Mesendoderm (in vitro differentiated cells): ENCODE measurements at regions not wholly inside any gene's neighbourhood (a gene's known extent, or its start where the extent isn't known, plus 50 kb on each side); places are given as distances from the start of the nearest gene placed in this dataset.

Experiments used
- DNase-seq: peaks from one replicate; pipeline ENCODE4 v3.0.0; 2013
- H2AK5ac ChIP-seq: 2 replicates; pipeline ENCODE4 v1.6.1; 2013; ENCODE audit warnings: low read length, inconsistent platforms
- H2BK120ac ChIP-seq: 2 replicates; pipeline ENCODE4 v1.6.1; 2013; ENCODE audit warnings: low read depth, mild to moderate bottlenecking, low read length, moderate library complexity, mixed read lengths
- H2BK15ac ChIP-seq: replicated peaks from 2 replicates; pipeline ENCODE4 v1.6.1; 2013; ENCODE audit warnings: low read depth, mild to moderate bottlenecking, moderate library complexity
- H2BK5ac ChIP-seq: 2 replicates; pipeline ENCODE4 v1.6.1; 2013; ENCODE audit warnings: low read length, inconsistent platforms
- H3K18ac ChIP-seq: 2 replicates; pipeline ENCODE4 v1.6.1; 2013; ENCODE audit warnings: mild to moderate bottlenecking, low read length, mixed read lengths
- H3K23ac ChIP-seq: one replicate; pipeline ENCODE4 v1.6.1; 2013; ENCODE audit warnings: low read length
- H3K27ac ChIP-seq: 2 replicates; pipeline ENCODE4 v1.5.1; 2013; ENCODE audit warnings: low read depth, mild to moderate bottlenecking, inconsistent platforms, low read length, moderate library complexity
- H3K27me3 ChIP-seq: 2 replicates; pipeline ENCODE4 v1.6.1; 2013; ENCODE audit warnings: low read length, control low read depth, mild to moderate bottlenecking, inconsistent platforms; ENCODE audit not compliant: insufficient read depth, poor library complexity
- H3K36me3 ChIP-seq: 2 replicates; pipeline ENCODE4 v1.6.1; 2013; ENCODE audit warnings: low read length, inconsistent platforms; ENCODE audit not compliant: control insufficient read depth, insufficient read depth
- H3K4ac ChIP-seq: one replicate; pipeline ENCODE4 v1.6.1; 2013; ENCODE audit warnings: low read depth, mild to moderate bottlenecking, low read length, moderate library complexity
- H3K4me1 ChIP-seq: 2 replicates; pipeline ENCODE4 v1.6.1; 2013; ENCODE audit warnings: low read depth, low read length, inconsistent platforms; ENCODE audit not compliant: control insufficient read depth
- H3K4me2 ChIP-seq: 2 replicates; pipeline ENCODE4 v1.6.1; 2013; ENCODE audit warnings: low read length
- H3K4me3 ChIP-seq: 2 replicates; pipeline ENCODE4 v1.5.1; 2013; ENCODE audit warnings: mild to moderate bottlenecking, low read length
- H3K56ac ChIP-seq: one replicate; pipeline ENCODE4 v1.6.1; 2013; ENCODE audit warnings: low read length
- H3K79me1 ChIP-seq: 2 replicates; pipeline ENCODE4 v1.6.1; 2013; ENCODE audit warnings: low read length, inconsistent platforms
- H3K79me2 ChIP-seq: 2 replicates; pipeline ENCODE4 v1.6.1; 2013; ENCODE audit warnings: mild to moderate bottlenecking, low read length; ENCODE audit not compliant: control insufficient read depth, insufficient read depth
- H3K9ac ChIP-seq: 2 replicates; pipeline ENCODE4 v1.6.1; 2013; ENCODE audit warnings: low read length, inconsistent platforms
- H4K5ac ChIP-seq: one replicate; pipeline ENCODE4 v1.6.1; 2013; ENCODE audit warnings: low read length
- H4K8ac ChIP-seq: one replicate; pipeline ENCODE4 v1.6.1; 2013; ENCODE audit warnings: low read depth, mild to moderate bottlenecking, control low read depth, low read length, moderate library complexity
- WGBS: extraction: QIAGEN DNeasy Blood & Tissue Kit; methylation state at CpG from one replicate; pipeline ENCODE4 v1.1.7; 2013; ENCODE audit warnings: low lambda C conversion rate, missing lambda C conversion rate; ENCODE audit not compliant: insufficient coverage; ENCODE audit errors: extremely low coverage; 5-methylcytosine and 5-hydroxymethylcytosine counted together

- Histone ChIP-seq H2BK120ac (no peak overlapping the region), H3K56ac (no peak overlapping the region), H3K4me3 (no peak overlapping the region), H2AK5ac (no peak overlapping the region), H3K79me1 (no peaks in the 10 kb centered on the region), H3K4me1 (peaks cover 2% of the 10 kb centered on the region), H3K27me3 (no peaks in the 10 kb centered on the region), H2BK15ac (no peak overlapping the region), H3K18ac (no peak overlapping the region), H2BK5ac (no peak overlapping the region), H3K4me2 (no peak overlapping the region), H3K36me3 (no peaks in the 10 kb centered on the region), H4K5ac (no peak overlapping the region), H3K23ac (no peak overlapping the region), H3K4ac (no peak overlapping the region), H3K27ac (no peak overlapping the region), H3K9ac (no peak overlapping the region), H4K8ac (no peak overlapping the region), H3K79me2 (no peaks in the 10 kb centered on the region)
- no peak for DNase-seq
- no CpG with 5 or more reads among the region's 3 CpGs for WGBS
Measured at GRCh38 chr17:71110326-71110725, 941.0 kb downstream of the KCNJ2 start.

- Histone ChIP-seq H3K4me1 (peaks cover 2% of the 10 kb centered on the region), H4K8ac (no peak overlapping the region), H3K9ac (no peak overlapping the region), H3K27ac (no peak overlapping the region), H3K36me3 (no peaks in the 10 kb centered on the region), H3K18ac (no peak overlapping the region), H3K56ac (no peak overlapping the region), H3K27me3 (no peaks in the 10 kb centered on the region), H2BK15ac (no peak overlapping the region), H3K79me2 (no peaks in the 10 kb centered on the region), H2AK5ac (no peak overlapping the region), H3K4ac (no peak overlapping the region), H2BK5ac (no peak overlapping the region), H2BK120ac (no peak overlapping the region), H3K4me2 (no peak overlapping the region), H4K5ac (no peak overlapping the region), H3K23ac (no peak overlapping the region), H3K79me1 (no peaks in the 10 kb centered on the region), H3K4me3 (no peak overlapping the region)
- no peak for DNase-seq
- no CpG with 5 or more reads among the region's 2 CpGs for WGBS
Measured at GRCh38 chr17:71111460-71111859, 942.1 kb downstream of the KCNJ2 start.

GRCh38 chr17:71111934-71112333 is 942.6 kb downstream of the KCNJ2 start:
- Histone ChIP-seq H3K23ac (no peak overlapping the region), H3K4me1 (peaks cover 2% of the 10 kb centered on the region), H3K79me2 (no peaks in the 10 kb centered on the region), H3K36me3 (no peaks in the 10 kb centered on the region), H3K4me2 (no peak overlapping the region), H4K8ac (no peak overlapping the region), H2BK15ac (no peak overlapping the region), H4K5ac (no peak overlapping the region), H3K4me3 (no peak overlapping the region), H3K18ac (no peak overlapping the region), H3K4ac (no peak overlapping the region), H3K9ac (no peak overlapping the region), H2BK5ac (no peak overlapping the region), H2BK120ac (no peak overlapping the region), H3K27ac (no peak overlapping the region), H3K27me3 (no peaks in the 10 kb centered on the region), H3K79me1 (no peaks in the 10 kb centered on the region), H2AK5ac (no peak overlapping the region), H3K56ac (no peak overlapping the region)
- no peak for DNase-seq
- WGBS, result no CpG with 5 or more reads among the region's 2 CpGs

GRCh38 chr17:71113347-71113746 is 944.0 kb downstream of the KCNJ2 start:
- DNase-seq, result peak; percentile 29
- Histone ChIP-seq H3K23ac (no peak overlapping the region), H3K18ac (no peak overlapping the region), H3K36me3 (no peaks in the 10 kb centered on the region), H3K4me1 (peaks cover 2% of the 10 kb centered on the region), H3K56ac (peak overlapping the region; percentile 6), H2BK5ac (no peak overlapping the region), H3K27ac (no peak overlapping the region), H3K79me2 (no peaks in the 10 kb centered on the region), H4K5ac (no peak overlapping the region), H3K79me1 (no peaks in the 10 kb centered on the region), H3K27me3 (no peaks in the 10 kb centered on the region), H3K9ac (no peak overlapping the region), H2AK5ac (no peak overlapping the region), H2BK120ac (no peak overlapping the region), H4K8ac (no peak overlapping the region), H2BK15ac (no peak overlapping the region), H3K4me3 (no peak overlapping the region), H3K4me2 (no peak overlapping the region), H3K4ac (no peak overlapping the region)
- WGBS, result no CpG with 5 or more reads among the region's 4 CpGs

- Histone ChIP-seq H2AK5ac (no peak overlapping the region), H3K27ac (no peak overlapping the region), H2BK5ac (no peak overlapping the region), H3K4me1 (peaks cover 2% of the 10 kb centered on the region), H3K79me2 (no peaks in the 10 kb centered on the region), H4K5ac (no peak overlapping the region), H3K18ac (no peak overlapping the region), H3K4me3 (no peak overlapping the region), H3K56ac (no peak overlapping the region), H3K23ac (no peak overlapping the region), H2BK15ac (no peak overlapping the region), H3K36me3 (no peaks in the 10 kb centered on the region), H3K79me1 (no peaks in the 10 kb centered on the region), H4K8ac (no peak overlapping the region), H3K4me2 (no peak overlapping the region), H3K9ac (no peak overlapping the region), H3K27me3 (no peaks in the 10 kb centered on the region), H3K4ac (no peak overlapping the region), H2BK120ac (no peak overlapping the region)
- no CpG with 5 or more reads among the region's 7 CpGs for WGBS
- no peak for DNase-seq
Measured at GRCh38 chr17:71114911-71115668, 945.8 kb downstream of the KCNJ2 start.

GRCh38 chr17:71115669-71115972 is 946.3 kb downstream of the KCNJ2 start:
- H2AK5ac ChIP-seq, result no peak overlapping the region
- no peaks in the 10 kb centered on the region for H3K36me3 ChIP-seq
- no peak overlapping the region for H4K5ac ChIP-seq
- WGBS, result no CpG with 5 or more reads among the region's 4 CpGs
- DNase-seq, result no peak
- H2BK120ac ChIP-seq, result no peak overlapping the region
- no peak overlapping the region for H4K8ac ChIP-seq
- no peaks in the 10 kb centered on the region for H3K79me2 ChIP-seq
- H2BK5ac ChIP-seq, result no peak overlapping the region
- no peak overlapping the region for H3K27ac ChIP-seq
- H3K23ac ChIP-seq, result no peak overlapping the region
- no peak overlapping the region for H3K4me3 ChIP-seq
- peaks cover 2% of the 10 kb centered on the region for H3K4me1 ChIP-seq
- no peak overlapping the region for H2BK15ac ChIP-seq
- no peak overlapping the region for H3K4ac ChIP-seq
- H3K18ac ChIP-seq, result no peak overlapping the region
- no peak overlapping the region for H3K4me2 ChIP-seq
- H3K9ac ChIP-seq, result no peak overlapping the region
- H3K79me1 ChIP-seq, result no peaks in the 10 kb centered on the region
- H3K27me3 ChIP-seq, result no peaks in the 10 kb centered on the region
- no peak overlapping the region for H3K56ac ChIP-seq
